ENCODE measurements at regions not wholly inside any gene's neighbourhood (a gene's known extent, or its start where the extent isn't known, plus 50 kb on each side); places are given as distances from the start of the nearest gene placed in this dataset.

GRCh38 chr21:36646645-36647044 is 52.3 kb upstream of the SIM2 start:
- TF ChIP-seq ZNF660 (tag by site-specific recombination; IDR thresholded peaks at IDR 0.05) (no peak), REPIN1 (tag by site-specific recombination; IDR thresholded peaks at IDR 0.05; ENCODE audit: low read depth) (no peak)
- TF ChIP-seq, protein P1, sequence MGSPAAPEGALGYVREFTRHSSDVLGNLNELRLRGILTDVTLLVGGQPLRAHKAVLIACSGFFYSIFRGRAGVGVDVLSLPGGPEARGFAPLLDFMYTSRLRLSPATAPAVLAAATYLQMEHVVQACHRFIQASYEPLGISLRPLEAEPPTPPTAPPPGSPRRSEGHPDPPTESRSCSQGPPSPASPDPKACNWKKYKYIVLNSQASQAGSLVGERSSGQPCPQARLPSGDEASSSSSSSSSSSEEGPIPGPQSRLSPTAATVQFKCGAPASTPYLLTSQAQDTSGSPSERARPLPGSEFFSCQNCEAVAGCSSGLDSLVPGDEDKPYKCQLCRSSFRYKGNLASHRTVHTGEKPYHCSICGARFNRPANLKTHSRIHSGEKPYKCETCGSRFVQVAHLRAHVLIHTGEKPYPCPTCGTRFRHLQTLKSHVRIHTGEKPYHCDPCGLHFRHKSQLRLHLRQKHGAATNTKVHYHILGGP (tag by site-specific recombination; IDR thresholded peaks at IDR 0.05), result no peak

Measured in HEK293 (cell line).